Glutamatergic neuron (in vitro differentiated cells): ENCODE measurements at regions not wholly inside any gene's neighbourhood (a gene's known extent, or its start where the extent isn't known, plus 50 kb on each side); places are given as distances from the start of the nearest gene placed in this dataset.

Experiments used
- DNase-seq: peaks from one replicate; pipeline ENCODE4 v3.0.0; 2022
- H3K27ac Mint-ChIP-seq: one replicate; pipeline ENCODE4 v1.8.0; 2020; ENCODE audit warnings: mild to moderate bottlenecking, mixed read lengths, inconsistent platforms; ENCODE audit not compliant: unreplicated experiment
- H3K27me3 Mint-ChIP-seq: one replicate; pipeline ENCODE4 v1.8.0; 2020; ENCODE audit warnings: mild to moderate bottlenecking, moderate library complexity, mixed read lengths, inconsistent platforms; ENCODE audit not compliant: unreplicated experiment
- H3K36me3 Mint-ChIP-seq: one replicate; pipeline ENCODE4 v1.8.0; 2020; ENCODE audit warnings: mild to moderate bottlenecking, mixed read lengths, inconsistent platforms; ENCODE audit not compliant: unreplicated experiment
- H3K4me1 Mint-ChIP-seq: one replicate; pipeline ENCODE4 v1.8.0; 2020; ENCODE audit warnings: mild to moderate bottlenecking, low read depth, mixed read lengths, inconsistent platforms; ENCODE audit not compliant: unreplicated experiment
- H3K4me3 Mint-ChIP-seq: one replicate; pipeline ENCODE4 v1.8.0; 2020; ENCODE audit warnings: mild to moderate bottlenecking, mixed read lengths, inconsistent platforms; ENCODE audit not compliant: unreplicated experiment
- H3K9me3 Mint-ChIP-seq: one replicate; pipeline ENCODE4 v1.8.0; 2020; ENCODE audit warnings: mild to moderate bottlenecking, moderate library complexity, mixed read lengths, inconsistent platforms; ENCODE audit not compliant: unreplicated experiment
- TF ChIP-seq, protein P1 (sequence below): fragments of 200-600 bp; sonication (generic); IDR thresholded peaks from one replicate; pipeline ENCODE4 v1.5.0; 2021; ENCODE audit not compliant: partially characterized antibody, unreplicated experiment

DNA sequence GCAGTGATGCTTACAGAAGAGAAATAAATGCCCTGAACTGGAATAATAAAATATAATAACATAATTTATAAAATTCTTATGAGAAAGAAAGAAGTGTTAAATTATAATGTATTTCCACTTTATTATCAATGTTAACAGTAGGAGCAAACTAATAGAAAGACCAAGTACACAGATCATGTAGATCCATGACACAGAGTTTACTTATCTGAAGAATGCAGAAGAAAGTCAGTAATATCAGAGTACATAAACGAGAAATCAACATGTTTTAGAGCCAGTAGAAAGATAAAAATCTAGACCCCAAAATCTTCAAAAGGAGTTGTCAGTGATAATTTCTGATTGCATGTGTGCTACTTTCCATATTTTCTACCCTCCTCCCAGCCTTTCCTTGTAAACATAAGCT is 334.8 kb upstream of the MANEA start:
- TF ChIP-seq, protein P1, sequence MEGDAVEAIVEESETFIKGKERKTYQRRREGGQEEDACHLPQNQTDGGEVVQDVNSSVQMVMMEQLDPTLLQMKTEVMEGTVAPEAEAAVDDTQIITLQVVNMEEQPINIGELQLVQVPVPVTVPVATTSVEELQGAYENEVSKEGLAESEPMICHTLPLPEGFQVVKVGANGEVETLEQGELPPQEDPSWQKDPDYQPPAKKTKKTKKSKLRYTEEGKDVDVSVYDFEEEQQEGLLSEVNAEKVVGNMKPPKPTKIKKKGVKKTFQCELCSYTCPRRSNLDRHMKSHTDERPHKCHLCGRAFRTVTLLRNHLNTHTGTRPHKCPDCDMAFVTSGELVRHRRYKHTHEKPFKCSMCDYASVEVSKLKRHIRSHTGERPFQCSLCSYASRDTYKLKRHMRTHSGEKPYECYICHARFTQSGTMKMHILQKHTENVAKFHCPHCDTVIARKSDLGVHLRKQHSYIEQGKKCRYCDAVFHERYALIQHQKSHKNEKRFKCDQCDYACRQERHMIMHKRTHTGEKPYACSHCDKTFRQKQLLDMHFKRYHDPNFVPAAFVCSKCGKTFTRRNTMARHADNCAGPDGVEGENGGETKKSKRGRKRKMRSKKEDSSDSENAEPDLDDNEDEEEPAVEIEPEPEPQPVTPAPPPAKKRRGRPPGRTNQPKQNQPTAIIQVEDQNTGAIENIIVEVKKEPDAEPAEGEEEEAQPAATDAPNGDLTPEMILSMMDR = no peak
- peaks cover 17% of the 10 kb centered on the region for H3K4me1 Mint-ChIP-seq
- no peak overlapping the region for H3K27ac Mint-ChIP-seq
- peaks cover 5% of the 10 kb centered on the region for H3K9me3 Mint-ChIP-seq
- no peak overlapping the region for H3K4me3 Mint-ChIP-seq
- H3K27me3 Mint-ChIP-seq = peaks cover 3% of the 10 kb centered on the region
- no peaks in the 10 kb centered on the region for H3K36me3 Mint-ChIP-seq
- no peak for DNase-seq

DNA sequence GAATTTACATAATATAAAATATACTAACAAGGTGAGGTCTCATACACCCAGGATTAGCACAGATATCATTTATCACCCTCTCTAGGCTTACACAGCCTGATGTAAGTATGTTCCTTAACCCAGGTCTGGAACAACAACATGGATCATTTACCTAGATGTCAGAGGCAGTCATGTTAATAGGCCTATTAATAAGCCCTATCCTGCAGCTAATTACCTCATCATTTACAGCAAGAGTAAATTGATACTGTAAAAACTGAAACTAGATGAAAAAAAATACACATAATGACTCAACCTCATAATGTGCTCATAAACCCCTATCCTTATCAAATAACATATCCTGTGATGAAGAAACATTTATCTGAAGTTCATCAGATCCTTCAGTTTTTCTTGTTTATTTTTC is 334.3 kb upstream of the MANEA start:
- no peaks in the 10 kb centered on the region for H3K36me3 Mint-ChIP-seq
- H3K27ac Mint-ChIP-seq = no peak overlapping the region
- TF ChIP-seq, protein P1 = no peak
- H3K9me3 Mint-ChIP-seq = peaks cover 5% of the 10 kb centered on the region
- DNase-seq = no peak
- peaks cover 17% of the 10 kb centered on the region for H3K4me1 Mint-ChIP-seq
- no peak overlapping the region for H3K4me3 Mint-ChIP-seq
- H3K27me3 Mint-ChIP-seq = peaks cover 3% of the 10 kb centered on the region

DNA sequence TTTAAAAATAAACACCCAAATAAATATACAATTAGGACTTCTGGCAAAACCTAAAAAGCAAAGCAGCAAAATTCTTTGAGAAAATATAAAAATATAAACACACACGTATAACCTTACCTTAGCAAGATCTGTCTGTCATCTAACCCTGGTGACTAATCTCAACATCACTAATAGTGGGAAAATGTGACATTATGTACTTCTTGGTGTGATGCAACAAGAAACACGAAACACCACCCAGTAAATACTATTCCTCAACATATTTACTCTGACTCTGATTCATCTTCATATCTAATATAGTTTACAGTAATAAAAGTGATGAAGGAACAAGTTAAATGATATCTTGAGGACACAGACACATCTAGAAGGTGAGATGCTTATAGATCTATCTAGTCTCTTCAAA is 332.6 kb upstream of the MANEA start:
- Mint-ChIP-seq H3K4me3 (no peak overlapping the region), H3K36me3 (no peaks in the 10 kb centered on the region), H3K9me3 (peaks cover 5% of the 10 kb centered on the region), H3K27ac (no peak overlapping the region), H3K27me3 (no peaks in the 10 kb centered on the region), H3K4me1 (peaks cover 22% of the 10 kb centered on the region)
- TF ChIP-seq, protein P1 = no peak
- DNase-seq = no peak

DNA sequence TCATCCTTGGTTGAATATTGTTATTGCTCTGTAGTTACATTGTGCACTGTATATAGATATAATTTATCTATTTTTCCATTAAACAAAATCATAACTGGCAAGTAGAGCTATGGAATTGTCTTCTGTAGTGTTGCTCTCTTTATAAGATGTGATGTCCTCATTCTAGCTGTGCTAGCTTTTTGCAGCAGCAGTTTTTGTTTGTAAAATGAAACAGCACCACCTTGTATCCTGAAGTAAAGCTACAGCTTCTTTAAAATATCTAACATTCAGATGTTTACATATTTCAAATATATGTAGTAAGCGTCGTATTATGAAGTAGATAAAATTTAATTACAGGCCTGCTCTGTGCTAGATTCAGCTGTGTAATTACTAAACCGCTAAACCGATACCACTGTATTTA is 328.8 kb upstream of the MANEA start:
- Mint-ChIP-seq H3K27ac (peak overlapping the region; percentile 14), H3K36me3 (no peaks in the 10 kb centered on the region), H3K27me3 (no peaks in the 10 kb centered on the region), H3K9me3 (no peaks in the 10 kb centered on the region), H3K4me3 (no peak overlapping the region), H3K4me1 (peaks cover 8% of the 10 kb centered on the region)
- no peak for DNase-seq
- TF ChIP-seq, protein P1 = no peak

DNA sequence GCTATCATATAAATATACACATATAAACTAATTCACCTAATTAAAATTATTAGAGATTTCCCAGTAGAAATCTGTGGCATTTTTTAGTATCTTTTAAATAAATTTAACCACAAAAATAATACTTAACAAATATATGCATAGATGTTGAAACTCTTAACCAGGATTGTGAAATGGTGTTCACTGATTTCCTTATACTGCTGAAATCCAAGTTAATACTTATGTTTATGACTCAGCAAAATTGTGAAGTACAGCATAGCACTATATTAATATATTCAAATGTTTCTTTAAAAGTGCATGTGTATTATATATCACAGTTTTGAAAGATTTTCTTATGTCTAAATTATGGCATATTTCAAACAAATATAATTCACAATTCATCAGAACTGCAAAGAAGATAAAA is 328.2 kb upstream of the MANEA start:
- no peak for DNase-seq
- no peaks in the 10 kb centered on the region for H3K36me3 Mint-ChIP-seq
- peaks cover 8% of the 10 kb centered on the region for H3K4me1 Mint-ChIP-seq
- no peaks in the 10 kb centered on the region for H3K27me3 Mint-ChIP-seq
- no peak overlapping the region for H3K4me3 Mint-ChIP-seq
- no peaks in the 10 kb centered on the region for H3K9me3 Mint-ChIP-seq
- TF ChIP-seq, protein P1 = no peak
- no peak overlapping the region for H3K27ac Mint-ChIP-seq
